HepG2 (cell line): ENCODE measurements at regions not wholly inside any gene's neighbourhood (a gene's known extent, or its start where the extent isn't known, plus 50 kb on each side); places are given as distances from the start of the nearest gene placed in this dataset.

Experiments
- ATAC-seq: fragments of 200-7000 bp; cut with Tn5 transposase; 3 replicates; pipeline ENCODE4 v1.9.1; 2020; ENCODE audit warnings: mild to moderate bottlenecking, moderate library complexity
- BruUV-seq: library from RNA; stranded (reverse); fragments of 400-500 nt; replicated peaks from 2 replicates; lab custom pipeline; 2021; lab: Mats Ljungman, UMichigan
- CTCF ChIA-PET: fragments of 300-600 bp; formaldehyde crosslinking; extraction: SDS; loops from one replicate; lab custom pipeline; 2021; ENCODE audit warnings: low total read pairs, inconsistent platforms, low intra/inter-chr PET ratio; lab: Yijun Ruan, JAX
- POLR2A ChIA-PET: fragments of 350-600 bp; sonication (Branson Sonifier 250); formaldehyde crosslinking; loops from one replicate; lab custom pipeline; 2020; ENCODE audit warnings: antibody characterized with exemption, inconsistent platforms; lab: Yijun Ruan, JAX
- DNase-seq: peaks from one replicate; pipeline ENCODE4 v3.0.0-alpha.2; 2015; ENCODE audit warnings: low spot score
- FAIRE-seq: peaks from 3 replicates; lab custom pipeline; 2011; peaks lifted over from hg19 to GRCh38; lab: Jason Lieb, UNC
- H2AFZ ChIP-seq: one replicate; pipeline ENCODE4 v1.6.1; 2011; ENCODE audit warnings: low read length, inconsistent platforms
- H3K27ac ChIP-seq: fragments of 300-600 bp; 3 replicates; pipeline ENCODE4 v1.8.0; 2011; ENCODE audit warnings: mixed run types, mild to moderate bottlenecking, mixed read lengths, low read length, inconsistent platforms; ENCODE audit not compliant: insufficient read depth; ENCODE audit errors: extremely low read length
- H3K27me3 ChIP-seq, 2 experiments: fragments of 200-600 bp in 1 of 2; 2 replicates in 1 of 2; 3 replicates in 1 of 2; pipeline versions ENCODE4 v1.6.0 to v1.8.0; 2011; ENCODE audit warnings: low read length in 2 of 2, mild to moderate bottlenecking in 2 of 2, moderate library complexity in 2 of 2, inconsistent platforms in 1 of 2; ENCODE audit not compliant: insufficient read depth in 2 of 2, control insufficient read depth in 1 of 2
- H3K36me3 ChIP-seq, 2 experiments: fragments of 200-600 bp in 1 of 2; replicated peaks in 1 of 2; 2 replicates in 1 of 2; 3 replicates in 1 of 2; pipeline versions ENCODE4 v1.5.1 to v1.8.0; 2011; ENCODE audit warnings: low read length in 2 of 2, inconsistent platforms in 1 of 2; ENCODE audit not compliant: insufficient read depth in 2 of 2, control insufficient read depth in 1 of 2
- H3K4me1 ChIP-seq: 2 replicates; pipeline ENCODE4 v1.5.1; 2012; ENCODE audit warnings: low read length, inconsistent platforms; ENCODE audit not compliant: insufficient read depth
- H3K4me2 ChIP-seq: 2 replicates; pipeline ENCODE4 v1.6.0; 2011; ENCODE audit warnings: low read depth, low read length, inconsistent platforms
- H3K4me3 ChIP-seq, 3 experiments: fragments of 200-600 bp in 1 of 3; sonication (generic), shearing (Covaris generic) in 1 of 3; replicated peaks in 1 of 3; 2 replicates each; pipeline ENCODE4 v1.5.1; 2011 to 2016; ENCODE audit warnings: low read length in 3 of 3, inconsistent platforms in 2 of 3, low read depth in 2 of 3, mild to moderate bottlenecking in 2 of 3, control low read depth in 1 of 3, mixed read lengths in 1 of 3; ENCODE audit not compliant: insufficient read depth in 1 of 3
- H3K79me2 ChIP-seq: one replicate; pipeline ENCODE4 v1.6.1; 2011; ENCODE audit warnings: low read length, inconsistent platforms; ENCODE audit not compliant: insufficient read depth
- H3K9ac ChIP-seq: 2 replicates; pipeline ENCODE4 v1.6.0; 2011; ENCODE audit warnings: mild to moderate bottlenecking, low read depth, low read length, inconsistent platforms; ENCODE audit not compliant: insufficient read depth
- H3K9me3 ChIP-seq: 2 replicates; pipeline ENCODE4 v1.5.1; 2012; ENCODE audit warnings: mild to moderate bottlenecking, low read length
- H4K20me1 ChIP-seq: 2 replicates; pipeline ENCODE4 v1.6.0; 2011; ENCODE audit warnings: inconsistent platforms, mild to moderate bottlenecking, low read length, moderate library complexity; ENCODE audit not compliant: insufficient read depth
- BATF2 ChIP-seq: sonication (generic); formaldehyde crosslinking; IDR thresholded peaks from 2 replicates; pipeline ENCODE4 v1.8.0; 2022; ENCODE audit warnings: mild to moderate bottlenecking, missing genetic modification reagents, moderate library complexity
- EP300 ChIP-seq, 3 experiments: sonication (generic) in 1 of 3; formaldehyde crosslinking in 1 of 3; IDR thresholded peaks; 2 replicates each; pipeline versions ENCODE4 v1.5.1 to v1.6.1; 2011 to 2020; ENCODE audit warnings: low read depth in 2 of 3, low read length in 2 of 3, borderline replicate concordance in 1 of 3, improper control_type of control experiment in 1 of 3, mild to moderate bottlenecking in 1 of 3, missing genetic modification reagents in 1 of 3, moderate library complexity in 1 of 3
- NFYC ChIP-seq: IDR thresholded peaks from 2 replicates; pipeline ENCODE4 v1.6.1; 2016; ENCODE audit warnings: missing genetic modification reagents, missing compliant biosample characterization
- RFXANK ChIP-seq: IDR thresholded peaks from 2 replicates; pipeline ENCODE4 v1.6.1; 2016
- RNF219 ChIP-seq: sonication (generic); formaldehyde crosslinking; IDR thresholded peaks from 2 replicates; pipeline ENCODE4 v1.5.0; 2020; ENCODE audit warnings: mild to moderate bottlenecking, missing genetic modification reagents
- SALL2 ChIP-seq: sonication (generic); formaldehyde crosslinking; IDR thresholded peaks from 2 replicates; pipeline ENCODE4 v1.8.1; 2023; ENCODE audit warnings: mild to moderate bottlenecking, missing genetic modification reagents, inconsistent platforms
- SKI ChIP-seq: fragments of 450-650 bp; IDR thresholded peaks from one replicate; pipeline ENCODE4 v1.6.1; 2018; ENCODE audit warnings: mild to moderate bottlenecking; ENCODE audit not compliant: partially characterized antibody
- SMAD9 ChIP-seq: sonication (generic); formaldehyde crosslinking; IDR thresholded peaks from 2 replicates; pipeline ENCODE4 v1.5.1; 2020; ENCODE audit warnings: mild to moderate bottlenecking, missing genetic modification reagents
- TFE3 ChIP-seq: IDR thresholded peaks from 2 replicates; pipeline ENCODE4 v1.6.1; 2016
- TP53 ChIP-seq: sonication (generic); formaldehyde crosslinking; conservative IDR thresholded peaks from 2 replicates; pipeline ENCODE4 v1.4.0; 2020; ENCODE audit warnings: missing genetic modification reagents
- ZFY ChIP-seq: sonication (generic); formaldehyde crosslinking; IDR thresholded peaks from 2 replicates; pipeline ENCODE4 v1.4.0; 2020; ENCODE audit warnings: missing genetic modification reagents
- ZNF431 ChIP-seq: sonication (generic); formaldehyde crosslinking; IDR thresholded peaks from 2 replicates; pipeline ENCODE4 v1.9.0; 2022; ENCODE audit warnings: missing genetic modification reagents, low read depth, mild to moderate bottlenecking, borderline replicate concordance
- ZNF839 ChIP-seq: sonication (generic); formaldehyde crosslinking; IDR thresholded peaks from 2 replicates; pipeline ENCODE4 v1.4.0; 2020; ENCODE audit warnings: missing genetic modification reagents, mild to moderate bottlenecking, borderline replicate concordance
- WGBS: methylation state at CpG from one replicate; pipeline ENCODE4 v1.1.6; 2017; ENCODE audit warnings: low lambda C conversion rate; 5-methylcytosine and 5-hydroxymethylcytosine counted together
- in situ Hi-C: cut with HindIII; loops from 2 replicates; pipeline ENCODE4 v1.10.0; 2017; ENCODE audit warnings: low pct_unique_long_range_greater_than_20kb; ENCODE audit not compliant: extremely low pct_ligation_motif_present
- intact Hi-C: fragments of 100-400 bp; cut with micrococcal nuclease; formaldehyde crosslinking; loops from one replicate; pipeline ENCODE4 v1.10.0; 2022; ENCODE audit not compliant: unreplicated experiment

- CTCF ChIA-PET = no interaction called here
These were observed 87.2 kb upstream of the C1QTNF9B start for GRCh38 chr13:23984546-23984945.

More at GRCh38 chr13:23984546-23984945, 87.2 kb upstream of the C1QTNF9B start:
- in situ Hi-C loops (no loop called here), intact Hi-C loops (no loop called here)
- DNase-seq (no peak), ATAC-seq (no peak), FAIRE-seq (no peak)
- POLR2A ChIA-PET = no interaction called here
- no peak overlapping the region for H3K4me3 ChIP-seq
- 54% methylated on average over 8 of the region's 8 CpGs for WGBS
- no peak overlapping the region for H3K4me2 ChIP-seq
- H4K20me1 ChIP-seq = no peaks in the 10 kb centered on the region
- H3K4me1 ChIP-seq = peaks cover 9% of the 10 kb centered on the region
- no peak overlapping the region for H2AFZ ChIP-seq
- no peak overlapping the region for H3K27ac ChIP-seq
- peaks cover 0 to 45% of the 10 kb centered on the region in 2 experiments; a peak in 3 of 5 replicates for H3K27me3 ChIP-seq
- no peaks in the 10 kb centered on the region for H3K36me3 ChIP-seq
- TF ChIP-seq SMAD9 (CRISPR knock-in tag) (no peak), RFXANK (CRISPR knock-in tag) (no peak), TP53 (CRISPR knock-in tag) (no peak), RNF219 (no peak), ZNF839 (CRISPR knock-in tag) (no peak), SKI (no peak), ZFY (CRISPR knock-in tag) (no peak), SALL2 (no peak), NFYC (CRISPR knock-in tag) (no peak), BATF2 (CRISPR knock-in tag) (no peak), EP300 (IDR thresholded peaks at IDR 0.05; ENCODE audit: low read depth in 2 of 2, low read length in 2 of 2) (no peak), EP300 (CRISPR knock-in tag; IDR thresholded peaks at IDR 0.05; ENCODE audit: borderline replicate concordance) (no peak), TFE3 (CRISPR knock-in tag) (no peak), ZNF431 (no peak)
- no peaks in the 10 kb centered on the region for H3K79me2 ChIP-seq
- BruUV-seq = no TSS peak
- no peaks in the 10 kb centered on the region for H3K9me3 ChIP-seq
- H3K9ac ChIP-seq = no peak overlapping the region
